LNCAP (cell line): ENCODE measurements at regions not wholly inside any gene's neighbourhood (a gene's known extent, or its start where the extent isn't known, plus 50 kb on each side); places are given as distances from the start of the nearest gene placed in this dataset.

Experiments
- CTCF ChIP-seq: fragments of 450-650 bp; IDR thresholded peaks from 2 replicates; pipeline ENCODE4 v1.5.1; 2017; ENCODE audit warnings: mild to moderate bottlenecking

- no peak for TF ChIP-seq CTCF
These were observed 138.8 kb upstream of the USP24 start for GRCh38 chr1:55353707-55354620.

- no peak for TF ChIP-seq CTCF
These were observed 137.6 kb upstream of the USP24 start for GRCh38 chr1:55352811-55353180.

DNA sequence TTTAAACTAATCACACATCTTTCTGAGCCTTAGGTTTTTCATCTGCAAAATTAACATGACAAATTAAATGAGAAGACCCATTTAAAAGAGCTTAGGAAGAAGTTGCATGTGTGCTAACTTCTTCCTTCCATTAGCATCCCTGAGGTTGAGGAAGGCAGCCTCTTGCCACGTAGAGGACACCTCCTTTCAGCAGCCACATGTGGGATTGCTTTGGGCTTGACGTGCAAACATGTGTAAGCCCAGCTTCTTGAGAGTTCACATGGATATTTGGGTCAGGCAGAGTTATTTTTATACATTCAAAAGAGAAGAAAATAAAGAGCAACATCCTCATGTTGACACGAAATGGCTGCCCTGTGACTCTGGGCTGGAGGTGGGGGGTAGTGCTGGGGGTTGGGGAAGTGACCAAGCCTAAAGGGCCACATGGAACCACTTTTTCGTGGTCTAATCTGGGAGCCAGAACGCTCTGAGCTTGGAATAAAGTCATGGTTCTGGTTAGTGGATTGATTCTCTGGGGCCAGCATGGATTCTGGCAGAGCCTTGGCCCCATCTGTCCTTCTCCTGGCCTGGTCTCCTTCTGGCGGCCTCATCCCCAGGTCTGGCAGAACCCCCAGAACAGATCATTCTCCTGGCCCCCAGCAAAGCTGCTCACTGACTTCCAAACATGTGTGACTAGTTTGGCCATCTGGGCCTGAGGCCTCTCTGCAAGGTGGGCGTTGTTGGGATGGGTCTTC, 137.1 kb upstream of the USP24 start:
- no peak for TF ChIP-seq CTCF

DNA sequence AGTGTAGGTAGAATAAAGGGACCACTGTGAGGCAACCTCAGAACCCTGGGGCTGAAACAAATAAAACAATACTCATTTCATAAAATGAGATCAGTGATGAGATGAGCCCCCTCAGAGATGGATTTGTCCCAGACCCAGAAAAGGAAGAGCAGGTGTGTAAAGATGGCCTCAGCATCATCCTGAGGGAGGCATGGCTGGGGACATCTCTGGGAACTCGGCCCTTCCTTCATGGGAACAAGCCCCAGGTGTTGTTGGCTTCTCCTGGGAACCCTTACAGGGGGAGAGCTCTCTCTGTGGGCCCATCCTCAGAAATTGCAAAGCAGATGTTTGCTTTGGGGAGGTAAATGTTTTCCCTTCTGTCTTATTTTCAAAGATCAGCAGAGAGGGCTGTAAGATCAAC, 133.2 kb upstream of the USP24 start:
- TF ChIP-seq CTCF = no peak

DNA sequence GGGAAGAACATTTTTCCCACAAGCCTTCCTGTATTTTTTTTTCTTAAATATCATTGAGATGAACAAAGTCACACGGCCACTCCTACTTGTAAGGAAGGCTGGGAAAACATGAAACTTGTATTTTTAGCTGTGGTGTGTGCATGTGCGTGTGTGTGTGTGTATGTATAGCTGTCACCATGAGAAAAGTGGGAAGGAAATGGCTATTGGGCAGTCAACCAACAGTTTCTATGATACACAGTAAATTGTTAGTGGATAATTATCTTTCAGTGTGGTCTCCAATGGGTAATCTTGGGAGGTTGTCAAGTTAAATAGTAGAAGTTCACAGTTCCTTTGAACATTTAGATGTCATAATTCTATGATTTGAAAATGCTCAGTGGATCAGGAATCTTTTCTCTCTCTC, 132.7 kb upstream of the USP24 start:
- no peak for TF ChIP-seq CTCF

GRCh38 chr1:55347041-55347440, 131.9 kb upstream of the USP24 start:
- no peak for TF ChIP-seq CTCF

GRCh38 chr1:55346586-55346985, 131.4 kb upstream of the USP24 start:
- TF ChIP-seq CTCF = no peak
